ENCODE measurements at regions not wholly inside any gene's neighbourhood (a gene's known extent, or its start where the extent isn't known, plus 50 kb on each side); places are given as distances from the start of the nearest gene placed in this dataset.

- no peaks in the 10 kb centered on the region for H3K9me3 ChIP-seq (replicated peaks in 1 of 2; ENCODE audit: control insufficient read depth in 1 of 2, insufficient read depth in 1 of 2, low read length in 2 of 2)
- peaks cover 0 to 4% (median 0%) of the 10 kb centered on the region in 7 donors for H3K9me3 Mint-ChIP-seq
- peaks cover 4 to 6% (median 4%) of the 10 kb centered on the region in 3 donors for H3K27me3 Mint-ChIP-seq (ENCODE audit: low read depth in 3 of 3)
- no peak overlapping the region for H3K27ac ChIP-seq (ENCODE audit: low read depth in 1 of 2, low read length in 2 of 2)
- H3K4me3 ChIP-seq (replicated peaks in 1 of 3; ENCODE audit: low read depth in 2 of 3, low read length in 3 of 3) = no peak overlapping the region
- H4K20me1 ChIP-seq (ENCODE audit: insufficient read depth, low read length) = no peaks in the 10 kb centered on the region
- H3K27ac Mint-ChIP-seq = no peak overlapping the region
- H3K36me3 ChIP-seq (replicated peaks in 1 of 2; ENCODE audit: control insufficient read depth in 1 of 2, insufficient read depth in 2 of 2, low read length in 2 of 2) = no peaks in the 10 kb centered on the region
- 100% methylated on average over 1 of the region's 4 CpGs for WGBS (ENCODE audit: insufficient coverage)
- H3K36me3 Mint-ChIP-seq = no peaks in the 10 kb centered on the region
- H3K4me3 Mint-ChIP-seq = no peak overlapping the region
- H3K4me1 Mint-ChIP-seq = peaks cover under 1% of the 10 kb centered on the region
- peaks cover 0 to 2% of the 10 kb centered on the region in 2 donors for H3K27me3 ChIP-seq (ENCODE audit: control insufficient read depth in 2 of 2, insufficient read depth in 2 of 2, low read length in 2 of 2)
- no peak overlapping the region for H3K9ac ChIP-seq (ENCODE audit: insufficient read depth, low read length, poor library complexity, severe bottlenecking)
- intact Hi-C loops (cut with micrococcal nuclease) = no loop called here
- no peaks in the 10 kb centered on the region for H3K79me2 ChIP-seq (ENCODE audit: insufficient read depth, low read length)
- H2AFZ ChIP-seq (ENCODE audit: insufficient read depth, low read depth, low read length, poor library complexity, severe bottlenecking) = no peak overlapping the region
- TF ChIP-seq CTCF (IDR thresholded peaks at IDR 0.05) = no peak
- DNase-seq = no peak
- H3K4me1 ChIP-seq (ENCODE audit: control insufficient read depth in 1 of 2, insufficient read depth in 2 of 2, low read length in 2 of 2) = no peaks in the 10 kb centered on the region
- no peak overlapping the region for H3K4me2 ChIP-seq (replicated peaks; ENCODE audit: extremely low read depth, low read length, poor library complexity, severe bottlenecking)
Observed at GRCh38 chr20:52439375-52439774, 247.8 kb upstream of the ZFP64 start.

GRCh38 chr20:52438326-52438963, 246.9 kb upstream of the ZFP64 start:
- H3K4me3 ChIP-seq (replicated peaks in 1 of 3; ENCODE audit: low read depth in 2 of 3, low read length in 3 of 3) = no peak overlapping the region
- Mint-ChIP-seq H3K9me3 (peaks cover 0 to 4% (median 0%) of the 10 kb centered on the region in 7 donors), H3K4me1 (no peaks in the 10 kb centered on the region), H3K27me3 (ENCODE audit: low read depth in 3 of 3) (peaks cover 4 to 8% (median 4%) of the 10 kb centered on the region in 3 donors), H3K27ac (peak overlapping the region in 1 of 7 donors; percentile 78), H3K4me3 (no peak overlapping the region), H3K36me3 (no peaks in the 10 kb centered on the region)
- no peak overlapping the region for H3K4me2 ChIP-seq (replicated peaks; ENCODE audit: extremely low read depth, low read length, poor library complexity, severe bottlenecking)
- DNase-seq = no peak
- H3K4me1 ChIP-seq (ENCODE audit: control insufficient read depth in 1 of 2, insufficient read depth in 2 of 2, low read length in 2 of 2) = no peaks in the 10 kb centered on the region
- H3K9ac ChIP-seq (ENCODE audit: insufficient read depth, low read length, poor library complexity, severe bottlenecking) = no peak overlapping the region
- 39% methylated on average over 6 of the region's 8 CpGs for WGBS (ENCODE audit: insufficient coverage)
- peaks cover 0 to 1% of the 10 kb centered on the region in 2 donors for H3K27me3 ChIP-seq (ENCODE audit: control insufficient read depth in 2 of 2, insufficient read depth in 2 of 2, low read length in 2 of 2)
- no peaks in the 10 kb centered on the region for H3K9me3 ChIP-seq (replicated peaks in 1 of 2; ENCODE audit: control insufficient read depth in 1 of 2, insufficient read depth in 1 of 2, low read length in 2 of 2)
- no peak overlapping the region for H2AFZ ChIP-seq (ENCODE audit: insufficient read depth, low read depth, low read length, poor library complexity, severe bottlenecking)
- TF ChIP-seq CTCF (IDR thresholded peaks at IDR 0.05) = no peak
- intact Hi-C loops (cut with micrococcal nuclease) = no loop called here
- H3K27ac ChIP-seq (ENCODE audit: low read depth in 1 of 2, low read length in 2 of 2) = no peak overlapping the region
- no peaks in the 10 kb centered on the region for H3K36me3 ChIP-seq (replicated peaks in 1 of 2; ENCODE audit: control insufficient read depth in 1 of 2, insufficient read depth in 2 of 2, low read length in 2 of 2)
- H3K79me2 ChIP-seq (ENCODE audit: insufficient read depth, low read length) = no peaks in the 10 kb centered on the region
- no peaks in the 10 kb centered on the region for H4K20me1 ChIP-seq (ENCODE audit: insufficient read depth, low read length)

All from CD14-positive monocyte (primary cell).